ENCODE measurements at regions not wholly inside any gene's neighbourhood (a gene's known extent, or its start where the extent isn't known, plus 50 kb on each side); places are given as distances from the start of the nearest gene placed in this dataset.

DNA sequence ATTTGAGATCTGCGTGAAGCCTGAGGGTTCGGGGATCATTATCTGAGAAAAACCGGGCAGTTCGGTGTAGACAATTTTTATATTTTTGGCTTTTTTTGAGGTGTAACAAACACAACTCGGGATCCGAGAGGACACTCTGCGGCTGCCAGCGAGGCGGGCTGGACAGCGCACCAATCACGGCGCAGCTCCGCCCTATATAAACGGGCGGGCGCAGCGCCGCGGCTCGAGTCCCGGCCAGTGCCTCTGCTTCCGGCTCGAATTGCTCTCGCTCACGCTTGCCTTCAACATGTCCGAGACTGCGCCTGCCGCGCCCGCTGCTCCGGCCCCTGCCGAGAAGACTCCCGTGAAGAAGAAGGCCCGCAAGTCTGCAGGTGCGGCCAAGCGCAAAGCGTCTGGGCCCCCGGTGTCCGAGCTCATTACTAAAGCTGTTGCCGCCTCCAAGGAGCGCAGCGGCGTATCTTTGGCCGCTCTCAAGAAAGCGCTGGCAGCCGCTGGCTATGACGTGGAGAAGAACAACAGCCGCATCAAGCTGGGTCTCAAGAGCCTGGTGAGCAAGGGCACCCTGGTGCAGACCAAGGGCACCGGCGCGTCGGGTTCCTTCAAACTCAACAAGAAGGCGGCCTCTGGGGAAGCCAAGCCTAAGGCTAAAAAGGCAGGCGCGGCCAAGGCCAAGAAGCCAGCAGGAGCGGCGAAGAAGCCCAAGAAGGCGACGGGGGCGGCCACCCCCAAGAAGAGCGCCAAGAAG lies 69.0 kb downstream of the HFE start:
- TF ChIP-seq CTCF (IDR thresholded peaks at IDR 0.05) (no peak), SMC3 (IDR thresholded peaks at IDR 0.05; ENCODE audit: low read depth, low read length) (no peak), GATA2 (CRISPR knock-in tag; IDR thresholded peaks at IDR 0.05) (no peak)
- TF ChIP-seq, protein P1, sequence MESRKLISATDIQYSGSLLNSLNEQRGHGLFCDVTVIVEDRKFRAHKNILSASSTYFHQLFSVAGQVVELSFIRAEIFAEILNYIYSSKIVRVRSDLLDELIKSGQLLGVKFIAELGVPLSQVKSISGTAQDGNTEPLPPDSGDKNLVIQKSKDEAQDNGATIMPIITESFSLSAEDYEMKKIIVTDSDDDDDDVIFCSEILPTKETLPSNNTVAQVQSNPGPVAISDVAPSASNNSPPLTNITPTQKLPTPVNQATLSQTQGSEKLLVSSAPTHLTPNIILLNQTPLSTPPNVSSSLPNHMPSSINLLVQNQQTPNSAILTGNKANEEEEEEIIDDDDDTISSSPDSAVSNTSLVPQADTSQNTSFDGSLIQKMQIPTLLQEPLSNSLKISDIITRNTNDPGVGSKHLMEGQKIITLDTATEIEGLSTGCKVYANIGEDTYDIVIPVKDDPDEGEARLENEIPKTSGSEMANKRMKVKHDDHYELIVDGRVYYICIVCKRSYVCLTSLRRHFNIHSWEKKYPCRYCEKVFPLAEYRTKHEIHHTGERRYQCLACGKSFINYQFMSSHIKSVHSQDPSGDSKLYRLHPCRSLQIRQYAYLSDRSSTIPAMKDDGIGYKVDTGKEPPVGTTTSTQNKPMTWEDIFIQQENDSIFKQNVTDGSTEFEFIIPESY (IDR thresholded peaks at IDR 0.05; ENCODE audit: borderline replicate concordance, low read depth) = peak; percentile 93

Data from SK-N-SH (cell line).